HG02943 (cell line): ENCODE measurements at regions not wholly inside any gene's neighbourhood (a gene's known extent, or its start where the extent isn't known, plus 50 kb on each side); places are given as distances from the start of the nearest gene placed in this dataset.
"Not testable (repeated sequence)": the region's sequence is repeated elsewhere in the genome, so short reads cannot be mapped to it uniquely, and the experiment has no call there.

Source experiments
- ATAC-seq: cut with Tn5 transposase; IDR thresholded peaks from one replicate; pipeline ENCODE4 v1.9.1; 2021; ENCODE audit warnings: mild to moderate bottlenecking, low read depth, moderate library complexity; ENCODE audit not compliant: unreplicated experiment

DNA sequence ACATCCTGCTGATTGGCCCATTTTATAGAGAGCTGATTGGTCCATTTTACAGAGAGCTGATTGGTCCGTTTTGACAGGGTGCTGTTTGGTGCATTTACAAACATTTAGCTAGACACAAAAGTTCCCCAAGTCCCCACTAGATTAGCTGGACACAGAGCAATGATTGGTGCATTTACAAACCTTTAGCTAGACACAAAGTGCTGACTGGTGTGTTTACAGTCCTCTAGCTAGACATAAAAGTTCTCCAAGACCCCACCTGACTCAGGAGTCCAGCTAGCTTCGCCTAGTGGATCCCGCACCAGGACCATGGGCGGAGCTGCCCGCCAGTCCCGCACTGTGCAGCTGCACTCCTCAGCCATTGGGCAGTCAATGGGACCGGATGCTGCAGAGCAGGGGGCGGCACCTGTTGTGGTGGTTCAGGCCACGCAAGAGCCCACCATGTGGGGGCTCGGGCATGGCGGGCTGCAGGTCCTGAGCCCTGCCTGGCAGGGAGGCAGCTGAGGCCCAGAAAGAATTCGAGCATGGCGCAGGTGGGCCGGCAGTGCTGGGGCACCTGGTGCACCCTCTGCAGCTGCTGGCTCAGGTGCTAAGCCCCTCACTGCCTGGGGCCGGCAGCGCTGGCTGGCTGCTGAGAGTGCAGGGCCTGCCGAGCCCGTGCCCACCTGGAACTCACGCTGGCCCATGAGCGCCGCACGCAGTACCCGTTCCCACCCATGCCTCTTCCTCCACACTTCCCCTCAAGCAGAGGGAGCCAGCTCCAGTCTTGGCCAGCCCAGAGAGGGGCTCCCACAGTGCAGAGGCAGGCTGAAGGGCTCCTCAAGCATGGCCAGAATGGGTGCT lies 713.2 kb upstream of the GYPC start:
- no peak for ATAC-seq

DNA sequence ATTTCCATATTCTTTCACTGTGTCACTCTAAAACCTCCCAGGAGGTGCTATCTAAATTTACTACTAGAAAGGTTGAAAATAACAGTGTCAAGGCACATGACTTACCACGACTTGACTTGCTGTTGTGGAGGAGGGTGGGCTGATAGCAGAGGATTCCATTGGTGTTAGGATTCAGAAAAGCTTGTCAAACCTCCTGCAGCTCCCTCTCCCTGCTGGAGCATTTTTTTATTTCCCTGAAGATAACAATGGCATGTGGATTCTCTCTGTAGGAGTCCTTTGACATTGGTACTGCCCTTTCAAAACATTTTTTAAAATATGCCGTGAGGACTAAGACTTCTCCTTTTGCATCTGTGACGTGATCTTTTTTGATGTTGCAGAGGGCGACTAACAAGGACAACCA lies 696.9 kb upstream of the GYPC start:
- no peak for ATAC-seq

DNA sequence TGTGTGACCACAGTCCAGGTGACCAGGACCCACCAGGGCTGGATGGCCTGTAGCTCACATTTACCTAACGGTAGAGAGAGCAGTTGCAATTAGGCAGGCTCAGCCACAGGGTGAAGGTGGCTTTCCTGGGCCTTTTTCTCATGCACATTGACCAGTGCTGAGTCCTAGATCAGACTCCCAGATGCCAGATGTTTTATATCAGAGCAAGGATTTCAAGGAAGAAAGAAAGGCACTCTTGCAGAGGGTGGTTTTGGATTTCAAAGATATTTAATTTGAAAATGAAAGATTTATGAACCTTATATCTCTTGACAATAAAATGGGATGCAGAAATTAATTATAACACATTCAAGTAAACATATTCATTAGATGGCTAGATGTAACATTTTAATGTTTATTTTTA lies 694.2 kb upstream of the GYPC start:
- no peak for ATAC-seq

DNA sequence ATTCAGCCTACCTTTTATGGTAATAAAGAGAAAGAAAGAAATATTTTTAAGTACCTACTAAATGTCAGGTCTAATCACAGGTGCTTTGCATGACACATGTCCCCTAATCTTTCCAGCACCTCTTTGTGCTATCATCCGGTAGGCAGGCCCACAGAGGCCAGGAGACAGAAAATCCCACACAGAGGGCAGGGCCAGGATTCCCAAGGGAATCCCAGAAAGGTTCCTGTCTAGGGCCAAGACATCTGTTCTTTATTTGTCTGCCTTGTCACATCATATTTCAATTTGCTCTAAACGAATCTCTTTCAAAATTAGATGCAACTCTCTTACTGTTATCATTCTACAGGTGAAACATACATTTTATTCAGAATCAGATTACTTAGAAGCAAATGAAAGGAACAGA lies 676.1 kb upstream of the GYPC start:
- no peak for ATAC-seq

DNA sequence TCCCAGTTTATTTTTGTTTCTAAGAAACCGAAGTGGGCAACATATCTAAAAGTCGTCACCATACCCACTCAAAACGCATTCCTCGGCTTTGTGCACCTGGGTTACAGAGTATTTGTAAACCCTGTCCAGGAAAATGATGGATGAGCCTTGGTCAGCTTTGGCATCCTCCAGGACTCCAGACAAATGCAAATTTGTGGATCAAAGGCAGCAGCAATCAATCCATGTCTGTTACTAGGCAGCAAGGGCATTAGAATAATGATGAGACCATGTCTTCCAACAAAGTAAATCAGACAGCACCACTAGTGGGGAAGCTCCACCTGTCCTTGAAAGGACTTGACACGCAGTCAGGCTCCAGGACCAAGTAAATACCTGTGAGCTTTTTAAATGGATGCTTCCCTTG lies 672.6 kb upstream of the GYPC start:
- no peak for ATAC-seq

DNA sequence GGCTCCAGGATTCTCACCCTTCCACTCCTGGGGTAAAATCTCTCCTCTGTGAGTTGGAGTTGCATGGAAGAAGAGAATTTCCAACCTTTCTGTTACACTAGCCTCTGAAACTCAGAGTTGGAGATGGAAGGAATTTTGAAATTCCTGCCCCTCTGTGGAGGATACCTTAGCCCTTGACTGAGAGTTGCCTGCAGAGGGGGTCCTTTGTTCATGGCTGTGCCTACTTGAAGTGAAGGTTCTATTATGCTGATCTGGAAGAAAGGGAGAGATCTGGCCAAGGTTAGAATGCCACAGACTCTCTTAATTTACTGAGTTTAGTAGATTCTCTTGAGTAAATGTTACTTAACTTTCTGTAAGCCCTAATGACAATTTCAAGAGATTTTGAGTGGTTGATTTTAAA lies 626.6 kb upstream of the GYPC start:
- no peak for ATAC-seq

DNA sequence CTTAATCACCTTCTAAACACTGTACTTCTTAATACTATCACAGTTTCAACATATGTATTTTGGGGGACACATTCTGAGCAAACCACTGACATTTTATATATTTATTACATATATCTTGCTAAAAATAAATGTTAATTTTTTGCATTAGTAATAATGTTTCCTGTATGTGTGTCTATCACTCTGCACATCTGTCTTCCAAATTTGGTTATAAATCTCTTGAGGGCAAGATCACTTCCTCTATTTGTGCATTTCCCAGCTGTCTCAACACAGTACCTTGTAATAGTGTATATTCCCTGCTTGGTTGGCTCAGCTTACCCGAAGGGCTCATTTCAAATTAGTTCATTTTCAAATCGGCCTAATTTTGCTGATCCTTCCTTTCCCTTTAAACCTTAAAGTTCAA lies 617.1 kb upstream of the GYPC start:
- ATAC-seq = no peak

DNA sequence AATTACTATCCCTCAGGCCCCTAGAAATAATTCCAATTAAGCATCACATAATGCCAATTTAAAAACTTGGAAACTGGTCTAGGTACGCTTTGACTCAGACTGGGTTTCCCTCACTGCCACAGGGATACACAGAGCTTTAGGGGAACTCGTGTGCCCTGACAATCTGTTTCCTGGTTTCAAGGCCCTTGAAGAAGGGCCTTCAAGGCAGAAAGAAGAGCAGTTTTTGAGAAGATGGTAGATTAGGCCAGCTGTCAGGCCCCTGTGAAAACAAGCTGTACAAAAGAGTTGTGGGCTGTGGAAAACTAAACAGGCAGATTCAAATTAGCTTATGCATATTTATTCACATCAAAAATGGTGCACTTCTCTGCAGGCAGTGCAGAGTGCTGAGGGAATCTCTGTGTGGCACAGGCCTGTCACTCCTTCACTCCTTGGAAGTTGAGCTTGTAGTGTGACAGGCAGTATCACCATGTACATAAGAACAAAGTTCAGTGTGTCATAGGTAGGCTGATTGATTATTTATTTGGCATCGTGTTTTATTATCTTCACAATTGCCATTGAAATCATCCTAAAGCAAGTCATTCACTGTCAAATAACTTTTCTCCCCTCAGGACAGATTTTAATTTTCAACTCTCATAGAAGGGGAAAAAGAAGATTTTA lies 614.4 kb upstream of the GYPC start:
- no peak for ATAC-seq

DNA sequence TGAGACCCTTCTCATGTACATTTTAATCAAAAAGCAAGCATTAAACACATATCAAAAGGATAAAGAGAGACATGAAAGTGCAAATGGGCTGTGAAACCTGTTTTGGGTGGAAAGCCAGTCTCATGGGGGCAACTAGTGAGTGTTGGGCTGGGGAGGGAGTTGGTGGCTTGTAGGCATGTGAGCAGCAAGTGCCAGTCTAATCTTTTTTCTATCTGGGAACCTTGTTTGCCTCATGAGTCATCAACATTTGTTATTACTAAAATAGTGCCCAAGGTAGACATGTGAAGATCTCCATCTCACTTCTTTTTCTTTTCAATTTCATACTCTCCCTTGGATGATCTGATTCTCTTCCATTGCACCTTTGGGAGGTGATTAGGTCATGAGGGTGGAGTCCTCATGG lies 613.9 kb upstream of the GYPC start:
- ATAC-seq = no peak

DNA sequence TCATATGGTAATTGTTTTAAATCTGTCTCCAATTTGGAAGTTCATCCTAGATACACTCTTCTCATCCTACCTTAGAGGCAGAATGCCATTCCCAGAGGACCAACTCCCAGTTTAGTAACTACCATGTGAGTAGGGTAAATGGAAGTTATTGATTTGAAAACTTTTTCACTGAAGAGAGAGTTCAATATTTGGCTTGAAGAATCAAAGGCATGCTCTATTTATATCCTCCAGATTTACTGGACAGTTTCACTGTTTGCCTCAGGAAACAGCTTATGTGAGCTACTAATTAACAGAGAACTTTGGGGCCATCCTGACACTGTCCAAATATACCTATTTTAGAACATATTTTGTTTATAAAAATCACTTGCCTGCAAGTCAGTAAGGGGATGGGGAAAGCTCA lies 607.2 kb upstream of the GYPC start:
- ATAC-seq = no peak

DNA sequence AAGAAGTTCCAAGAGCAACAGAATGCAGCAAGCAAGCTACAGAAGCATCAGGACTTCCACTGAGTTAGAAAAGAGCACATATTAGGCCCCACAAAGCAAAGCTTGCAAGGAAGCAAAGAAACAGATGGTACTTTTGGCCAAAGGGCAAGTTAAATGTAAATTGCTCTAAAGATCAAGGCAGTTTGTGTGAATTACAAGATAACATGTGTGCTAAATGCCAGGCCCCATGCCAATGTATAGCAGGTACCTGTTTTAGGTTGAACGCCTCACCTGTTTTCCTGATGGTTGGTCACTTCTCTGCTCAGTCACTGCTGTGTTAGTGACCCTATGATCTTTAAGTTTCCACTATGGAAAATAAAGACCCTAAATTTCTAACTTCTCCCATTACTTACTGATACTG lies 606.5 kb upstream of the GYPC start:
- ATAC-seq = no peak

DNA sequence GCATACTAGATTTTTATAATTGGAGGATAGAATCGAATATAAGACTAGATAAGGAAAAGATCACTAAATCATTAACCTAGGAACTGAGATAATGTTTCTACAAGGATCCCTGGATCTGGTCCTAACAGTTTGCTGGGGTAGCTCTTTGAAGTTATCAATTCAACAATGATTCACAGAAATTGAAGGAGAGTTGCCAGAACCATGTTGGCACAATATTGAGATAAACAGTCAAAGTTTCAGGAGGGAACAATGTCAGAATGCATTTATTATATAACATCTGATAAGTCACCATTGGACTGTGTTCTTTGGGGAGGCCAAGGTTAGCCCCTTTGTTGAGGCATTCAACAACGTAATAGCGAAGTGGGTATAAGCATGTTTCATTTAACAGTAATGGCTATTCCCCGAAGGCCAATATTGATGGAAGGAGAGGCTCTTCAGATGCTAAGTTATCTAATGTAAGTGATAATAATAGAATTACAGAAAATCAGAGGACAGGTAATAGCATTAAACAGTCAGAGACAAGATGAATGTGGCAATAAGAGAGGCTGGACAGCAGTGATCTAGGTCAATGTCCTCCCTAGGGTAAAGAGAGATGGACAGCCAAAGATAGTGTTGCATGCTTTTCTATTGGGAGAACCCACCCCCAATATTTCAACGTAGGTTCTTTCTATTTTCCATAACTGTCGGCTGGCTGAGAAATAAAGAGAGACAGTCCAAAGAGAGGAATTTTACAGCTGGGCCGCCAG lies 604.8 kb upstream of the GYPC start:
- ATAC-seq = no peak

DNA sequence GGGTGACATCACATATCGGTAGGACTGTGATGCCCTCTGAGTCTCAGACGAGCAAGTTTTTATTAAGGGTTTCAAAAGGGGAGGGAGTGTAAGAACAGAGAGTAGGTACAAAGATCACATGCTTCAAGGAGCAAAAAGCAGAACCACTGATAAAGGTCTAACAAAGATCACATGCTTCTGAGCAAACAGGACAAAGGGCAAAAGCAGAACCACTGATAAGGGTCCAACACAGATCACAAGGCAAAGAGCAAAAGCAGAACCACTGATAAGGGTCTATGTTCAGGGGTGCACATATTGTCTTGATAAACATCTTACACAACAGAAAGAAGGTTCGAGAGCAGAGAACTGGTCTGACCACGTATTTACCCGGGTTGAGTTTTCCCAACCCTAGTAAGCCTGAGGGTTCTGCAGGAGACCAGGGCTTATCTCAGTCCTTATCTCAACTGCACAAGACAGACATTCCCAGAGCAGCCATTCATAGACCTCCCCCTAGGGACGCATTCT lies 604.2 kb upstream of the GYPC start:
- not testable (repeated sequence) for ATAC-seq

DNA sequence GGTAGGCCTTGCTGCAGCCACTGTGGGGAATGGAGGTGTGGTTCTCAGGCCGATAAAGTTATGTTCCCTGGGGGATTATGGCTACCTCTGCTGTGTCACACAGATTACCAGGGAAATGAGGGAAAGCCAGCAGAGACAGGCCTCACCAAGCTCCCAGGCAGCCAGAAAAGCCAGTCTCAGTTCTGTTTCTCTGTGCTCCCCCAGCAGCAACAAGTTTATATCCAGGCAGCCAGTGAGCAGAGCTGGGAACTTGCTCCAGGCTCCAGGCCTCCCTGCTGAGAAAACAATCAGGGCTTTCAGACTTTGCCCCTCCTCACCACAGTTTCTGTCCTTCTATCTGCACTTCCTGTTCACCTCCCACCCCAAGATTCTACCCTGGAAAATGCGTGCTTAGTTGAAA lies 596.6 kb upstream of the GYPC start:
- ATAC-seq = no peak

DNA sequence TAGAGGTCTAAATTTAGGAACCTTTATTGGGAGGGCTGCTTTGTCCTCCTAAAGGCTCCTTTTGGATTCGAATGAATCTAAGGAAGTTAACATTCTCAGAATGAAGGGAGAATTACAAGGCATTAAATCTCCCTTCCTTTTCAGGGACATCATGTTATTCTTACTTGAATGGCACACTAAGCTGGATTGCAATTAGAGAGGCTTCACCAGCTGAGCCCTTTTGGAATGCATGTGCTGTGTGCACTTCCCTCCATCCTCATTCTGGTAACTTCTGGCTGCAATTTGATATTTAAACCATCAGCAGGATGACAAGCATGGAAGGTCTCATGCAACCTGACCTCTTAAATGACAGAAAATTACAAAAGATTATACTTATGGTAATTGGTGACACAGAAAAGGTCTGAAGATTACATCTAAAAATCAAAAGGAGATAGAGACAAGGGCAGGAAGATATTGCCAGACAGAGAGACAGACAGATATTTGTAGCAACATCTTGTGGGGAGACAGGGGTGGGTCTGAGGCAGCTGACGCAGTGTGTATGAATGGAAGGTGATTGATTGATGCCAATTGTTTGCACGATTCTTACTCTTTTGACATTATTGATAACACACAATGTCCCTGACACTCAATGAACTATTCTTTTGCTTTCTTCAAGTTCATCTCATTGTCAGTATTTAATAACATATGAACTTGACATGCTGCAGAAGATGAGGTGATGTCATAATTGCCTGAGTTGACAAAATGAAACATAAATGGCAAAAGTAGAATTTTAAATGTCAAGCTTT lies 570.8 kb upstream of the GYPC start:
- ATAC-seq = no peak

DNA sequence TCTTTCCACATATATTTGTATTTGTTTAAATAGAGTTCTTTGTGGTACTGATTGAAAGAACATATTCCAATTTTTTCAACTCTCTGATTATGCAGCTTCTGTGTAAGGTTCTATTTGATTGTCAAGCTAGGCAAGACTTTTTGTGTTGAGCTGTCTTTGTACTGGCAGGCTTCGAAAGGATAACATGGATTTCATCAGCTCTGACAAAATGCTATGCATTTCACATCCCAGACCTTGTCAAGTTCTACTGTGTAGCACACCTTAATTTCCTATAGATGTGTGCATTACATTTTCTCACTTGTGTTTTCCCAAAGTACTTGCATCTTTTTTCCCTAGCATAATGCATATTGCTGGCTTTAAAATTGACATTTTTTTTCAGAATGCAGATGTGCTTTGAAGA lies 555.0 kb upstream of the GYPC start:
- ATAC-seq = no peak

DNA sequence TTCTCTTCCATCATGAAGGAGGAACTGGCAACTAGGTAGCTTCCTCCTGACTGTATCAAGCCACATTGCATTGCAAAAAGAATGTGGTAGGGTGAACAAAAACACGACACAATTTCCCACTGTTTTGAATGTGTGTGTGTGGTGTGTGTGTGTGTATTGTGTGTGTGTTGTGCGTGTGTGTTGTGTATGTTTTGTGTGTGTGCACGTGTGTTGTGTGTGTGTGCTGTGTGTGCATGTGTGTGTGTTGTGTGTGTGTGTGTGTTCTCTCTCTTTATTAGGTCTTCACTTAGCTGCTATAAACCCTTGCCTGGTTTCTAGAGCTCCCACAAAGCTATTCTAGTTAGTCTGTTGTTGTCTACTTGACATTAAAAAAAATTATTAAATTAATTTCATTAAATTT lies 550.0 kb upstream of the GYPC start:
- no peak for ATAC-seq

DNA sequence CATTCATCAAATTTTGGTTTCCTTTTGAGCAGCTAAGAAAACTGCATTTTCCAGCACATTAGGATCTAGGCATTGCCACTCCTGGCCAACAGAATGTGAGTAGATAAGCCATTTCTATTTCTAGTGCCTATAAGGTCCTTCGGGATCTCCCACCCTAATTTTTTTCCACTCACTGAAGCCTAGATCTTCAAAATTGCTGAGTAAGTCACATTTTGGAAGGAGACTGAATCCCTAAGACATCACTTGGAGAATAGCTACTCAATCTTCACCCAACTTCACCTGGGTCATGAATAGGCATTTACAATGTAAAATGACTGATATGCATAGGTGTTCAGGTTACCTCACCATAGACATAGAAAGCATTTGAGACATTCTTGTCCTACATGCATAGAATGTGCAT lies 548.1 kb upstream of the GYPC start:
- ATAC-seq = no peak

DNA sequence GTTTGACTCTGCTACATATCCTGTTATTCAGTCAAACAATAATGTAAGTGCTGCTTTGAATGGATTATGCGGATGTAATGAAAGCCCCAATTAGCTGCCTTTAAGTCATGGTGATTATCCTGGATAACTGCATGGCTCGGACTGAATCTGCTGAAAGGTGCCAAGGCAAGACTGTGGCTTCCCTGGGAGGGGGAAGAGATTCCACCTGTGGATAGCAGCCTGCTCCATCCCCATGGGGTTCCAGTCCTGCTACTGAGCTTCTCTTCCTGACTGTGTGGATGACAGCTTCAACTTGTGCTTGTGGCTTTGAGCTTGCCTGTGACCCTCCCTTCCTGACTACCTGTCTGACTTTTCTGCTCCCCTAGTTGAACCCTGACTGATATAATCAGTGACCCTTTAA lies 540.0 kb upstream of the GYPC start:
- no peak for ATAC-seq

DNA sequence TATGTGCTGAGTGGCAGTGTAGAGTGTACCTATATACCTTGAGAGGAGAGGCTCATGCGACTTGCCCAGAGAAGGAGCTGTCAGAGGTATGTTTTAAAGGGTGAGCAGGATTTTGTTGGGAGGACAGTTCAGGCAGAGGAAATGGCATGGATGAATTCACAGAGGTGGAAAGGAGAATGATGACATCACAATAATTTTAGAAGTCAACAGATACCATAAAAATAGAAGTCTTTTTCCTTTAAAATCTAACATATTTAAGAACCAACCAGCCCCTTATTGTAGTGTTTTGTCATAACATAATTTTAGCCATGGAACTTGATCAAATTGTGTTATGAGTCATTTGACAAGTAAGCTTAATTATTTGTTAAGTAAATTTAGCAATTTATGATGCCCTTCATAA lies 538.1 kb upstream of the GYPC start:
- ATAC-seq = no peak

DNA sequence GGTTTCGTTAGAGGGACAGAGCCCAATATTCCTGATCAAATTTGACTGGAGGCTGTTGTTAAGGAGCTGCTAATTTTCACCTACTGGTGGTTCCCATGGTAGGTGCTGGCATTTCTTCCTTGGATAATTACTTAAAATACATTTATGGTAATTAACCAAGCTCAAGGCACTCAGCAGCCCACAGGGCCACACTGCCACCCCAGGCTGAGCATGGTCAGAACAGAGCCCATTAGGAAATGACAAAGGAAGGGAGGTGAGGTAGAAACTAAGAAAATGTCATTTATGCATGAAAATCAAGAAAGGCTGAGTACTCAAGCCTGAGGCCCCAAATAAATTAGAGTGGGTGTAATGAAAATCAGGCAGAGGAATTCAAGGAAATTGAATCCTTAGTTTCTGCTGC lies 510.2 kb upstream of the GYPC start:
- no peak for ATAC-seq
